OCI-LY3 (cell line): ENCODE measurements at regions not wholly inside any gene's neighbourhood (a gene's known extent, or its start where the extent isn't known, plus 50 kb on each side); places are given as distances from the start of the nearest gene placed in this dataset.

Source experiments
- H2AFZ ChIP-seq: fragments of 200-600, 300-600 bp; shearing (Covaris generic); 2 replicates; pipeline ENCODE4 v1.6.0; 2014; ENCODE audit warnings: antibody characterized with exemption, low read depth, low read length
- H3K27ac ChIP-seq: fragments of 200-600, 300-600 bp; sonication (generic); 2 replicates; pipeline ENCODE4 v1.5.1; 2014; ENCODE audit warnings: mild to moderate bottlenecking, low read length, moderate library complexity, mixed read lengths
- H3K27me3 ChIP-seq: fragments of 200-600, 300-600 bp; sonication (generic); 2 replicates; pipeline ENCODE4 v1.6.1; 2014; ENCODE audit warnings: low read depth, low read length, mixed read lengths
- H3K36me3 ChIP-seq: fragments of 200-600, 300-600 bp; sonication (generic); replicated peaks from 2 replicates; pipeline ENCODE3; 2014; ENCODE audit warnings: low read depth, low read length, mixed read lengths
- H3K4me1 ChIP-seq: fragments of 300-600, 200-600 bp; sonication (generic); 2 replicates; pipeline ENCODE4 v1.6.1; 2014; ENCODE audit warnings: low read length, mixed read lengths
- H3K4me2 ChIP-seq: fragments of 200-600, 300-600 bp; sonication (generic); 2 replicates; pipeline ENCODE4 v1.6.1; 2014; ENCODE audit warnings: low read length, mixed read lengths
- H3K4me3 ChIP-seq: fragments of 300-600, 200-600 bp; sonication (generic); 2 replicates; pipeline ENCODE4 v1.5.1; 2014; ENCODE audit warnings: antibody characterized with exemption, mild to moderate bottlenecking, low read length, moderate library complexity
- H3K79me2 ChIP-seq: fragments of 300-600, 200-600 bp; shearing (Covaris generic); 2 replicates; pipeline ENCODE4 v1.6.1; 2014; ENCODE audit warnings: mild to moderate bottlenecking, low read length, mixed read lengths
- H3K9ac ChIP-seq: fragments of 300-600, 200-600 bp; shearing (Covaris generic); 2 replicates; pipeline ENCODE4 v1.6.0; 2014; ENCODE audit warnings: mild to moderate bottlenecking, low read length, moderate library complexity
- H3K9me3 ChIP-seq: fragments of 200-600, 300-600 bp; shearing (Covaris generic); 2 replicates; pipeline ENCODE4 v1.6.1; 2014; ENCODE audit warnings: low read length, mixed read lengths; ENCODE audit not compliant: insufficient read depth
- H4K20me1 ChIP-seq: fragments of 200-600, 300-600 bp; sonication (generic); 2 replicates; pipeline ENCODE4 v1.6.1; 2016; ENCODE audit warnings: low read length, mixed read lengths; ENCODE audit not compliant: insufficient read depth
- EZH2phosphoT487 ChIP-seq: fragments of 200-600 bp; shearing (Covaris generic); IDR thresholded peaks from 2 replicates; pipeline ENCODE4 v1.6.1; 2018; ENCODE audit warnings: antibody characterized with exemption, mixed run types, low read depth
- TF ChIP-seq, protein P1 (sequence below): fragments of 200-600, 300-600 bp; sonication (generic); IDR thresholded peaks from 2 replicates; pipeline ENCODE4 v1.5.1; 2014; ENCODE audit warnings: antibody characterized with exemption, low read length, low read depth

DNA sequence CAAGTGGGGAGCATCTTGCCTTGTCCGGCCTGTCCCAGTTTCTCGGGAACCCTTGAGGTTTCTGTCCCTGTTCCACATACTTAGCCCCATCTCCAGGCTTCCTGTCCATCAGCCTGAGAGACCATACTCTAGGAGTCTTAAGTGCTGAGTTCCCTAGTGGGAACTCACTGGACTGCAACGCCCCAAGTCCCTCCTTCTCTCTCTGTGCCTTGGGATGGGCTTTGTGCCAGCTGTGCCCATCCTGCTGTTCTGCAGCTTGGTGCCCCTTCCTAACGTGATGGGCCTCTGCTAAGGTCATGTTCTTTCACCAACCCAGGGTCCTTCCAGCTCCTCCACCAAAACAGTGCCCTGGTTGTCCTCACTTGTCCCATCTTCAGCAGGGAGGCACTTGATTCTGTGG lies 222.3 kb upstream of the ANKRD55 start:
- Histone ChIP-seq H3K9ac (no peak overlapping the region), H3K9me3 (no peaks in the 10 kb centered on the region), H2AFZ (no peak overlapping the region), H3K4me2 (no peak overlapping the region), H3K4me1 (no peaks in the 10 kb centered on the region), H3K36me3 (no peaks in the 10 kb centered on the region), H3K27ac (no peak overlapping the region), H3K79me2 (no peaks in the 10 kb centered on the region), H3K27me3 (no peaks in the 10 kb centered on the region), H3K4me3 (no peak overlapping the region), H4K20me1 (no peaks in the 10 kb centered on the region)
- TF ChIP-seq, protein P1, sequence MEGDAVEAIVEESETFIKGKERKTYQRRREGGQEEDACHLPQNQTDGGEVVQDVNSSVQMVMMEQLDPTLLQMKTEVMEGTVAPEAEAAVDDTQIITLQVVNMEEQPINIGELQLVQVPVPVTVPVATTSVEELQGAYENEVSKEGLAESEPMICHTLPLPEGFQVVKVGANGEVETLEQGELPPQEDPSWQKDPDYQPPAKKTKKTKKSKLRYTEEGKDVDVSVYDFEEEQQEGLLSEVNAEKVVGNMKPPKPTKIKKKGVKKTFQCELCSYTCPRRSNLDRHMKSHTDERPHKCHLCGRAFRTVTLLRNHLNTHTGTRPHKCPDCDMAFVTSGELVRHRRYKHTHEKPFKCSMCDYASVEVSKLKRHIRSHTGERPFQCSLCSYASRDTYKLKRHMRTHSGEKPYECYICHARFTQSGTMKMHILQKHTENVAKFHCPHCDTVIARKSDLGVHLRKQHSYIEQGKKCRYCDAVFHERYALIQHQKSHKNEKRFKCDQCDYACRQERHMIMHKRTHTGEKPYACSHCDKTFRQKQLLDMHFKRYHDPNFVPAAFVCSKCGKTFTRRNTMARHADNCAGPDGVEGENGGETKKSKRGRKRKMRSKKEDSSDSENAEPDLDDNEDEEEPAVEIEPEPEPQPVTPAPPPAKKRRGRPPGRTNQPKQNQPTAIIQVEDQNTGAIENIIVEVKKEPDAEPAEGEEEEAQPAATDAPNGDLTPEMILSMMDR: no peak

DNA sequence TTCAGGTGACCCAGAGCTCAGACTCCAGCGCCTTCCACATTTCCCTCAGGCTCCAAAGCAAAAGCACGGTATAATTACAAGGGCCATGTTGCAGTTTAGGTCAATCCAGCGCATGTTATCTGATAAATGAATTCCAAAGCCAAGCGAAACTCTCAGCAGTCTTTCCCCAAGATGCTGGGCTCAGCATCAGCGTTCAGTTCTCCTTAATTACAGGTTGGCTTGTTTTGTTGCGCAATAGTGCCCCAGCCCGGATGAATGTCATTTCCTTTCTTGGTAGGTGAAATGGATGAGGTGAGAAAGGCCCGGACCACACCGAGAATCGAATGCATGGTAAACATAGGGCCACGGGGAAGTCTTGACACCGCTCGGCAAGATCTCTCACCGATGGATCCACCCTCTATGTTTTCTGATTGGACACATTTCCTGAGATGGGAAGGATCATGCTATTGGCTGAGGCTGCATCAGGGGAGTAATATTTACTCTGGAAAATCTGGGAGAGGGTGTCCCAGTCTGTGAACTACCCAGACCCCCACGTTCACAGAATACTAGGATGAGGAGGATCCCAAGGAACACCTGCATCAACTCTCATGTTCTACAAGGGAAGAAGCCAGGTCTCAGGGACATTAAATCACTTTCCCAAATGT lies 221.2 kb upstream of the ANKRD55 start:
- Histone ChIP-seq H3K27ac (no peak overlapping the region), H2AFZ (no peak overlapping the region)
- no peak for TF ChIP-seq EZH2phosphoT487
- TF ChIP-seq, protein P1: no peak

DNA sequence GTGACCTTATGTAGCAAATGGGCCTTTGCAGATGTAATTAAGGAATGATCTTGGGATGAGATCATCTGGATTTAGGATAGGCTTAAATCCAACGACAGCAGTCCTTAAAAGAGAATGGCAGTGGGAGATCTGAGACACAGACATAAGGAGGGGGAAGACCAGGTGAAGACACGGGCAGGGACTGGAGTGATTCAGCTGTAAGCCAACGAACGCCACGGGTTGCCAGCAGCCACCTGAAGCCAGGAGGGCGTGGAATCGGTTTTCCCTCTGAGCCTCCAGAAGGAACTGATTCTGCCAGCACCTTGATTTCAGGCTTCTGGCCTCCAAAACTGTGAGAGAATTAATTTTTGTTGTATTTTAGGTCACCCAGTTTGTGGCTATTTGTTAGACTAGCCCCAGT lies 218.6 kb upstream of the ANKRD55 start:
- Histone ChIP-seq H3K4me3 (no peak overlapping the region), H3K79me2 (no peaks in the 10 kb centered on the region), H4K20me1 (no peaks in the 10 kb centered on the region), H3K36me3 (no peaks in the 10 kb centered on the region), H3K4me2 (no peak overlapping the region), H3K27me3 (no peaks in the 10 kb centered on the region), H3K9ac (no peak overlapping the region), H2AFZ (no peak overlapping the region), H3K27ac (no peak overlapping the region), H3K4me1 (no peaks in the 10 kb centered on the region), H3K9me3 (no peaks in the 10 kb centered on the region)
- no peak for TF ChIP-seq EZH2phosphoT487
- TF ChIP-seq, protein P1: no peak

More for the DNA sequence above, 221.2 kb upstream of the ANKRD55 start:
- no peak overlapping the region for H3K9ac ChIP-seq
- H4K20me1 ChIP-seq: no peaks in the 10 kb centered on the region
- H3K4me1 ChIP-seq: no peaks in the 10 kb centered on the region
- no peaks in the 10 kb centered on the region for H3K27me3 ChIP-seq
- no peaks in the 10 kb centered on the region for H3K9me3 ChIP-seq
- no peak overlapping the region for H3K4me3 ChIP-seq
- no peaks in the 10 kb centered on the region for H3K79me2 ChIP-seq
- no peak overlapping the region for H3K4me2 ChIP-seq
- no peaks in the 10 kb centered on the region for H3K36me3 ChIP-seq

DNA sequence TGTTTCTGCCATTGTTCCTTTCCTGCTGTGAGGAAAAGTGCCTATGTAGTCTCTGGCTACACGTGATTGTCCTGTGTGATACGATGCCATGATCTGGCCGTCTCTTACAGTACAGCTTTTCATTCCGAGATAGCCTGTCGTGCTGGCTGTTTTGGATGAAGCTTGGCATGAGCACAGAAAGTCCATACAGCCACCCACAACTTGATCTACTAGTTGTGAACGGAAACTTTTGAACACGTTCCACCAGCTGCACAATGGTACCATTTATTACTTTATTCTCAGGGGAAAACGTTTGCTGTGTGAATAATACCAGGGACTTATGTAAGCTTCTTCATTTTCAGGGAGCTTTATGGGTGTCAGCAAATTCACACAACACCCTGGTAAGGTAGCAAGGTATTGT lies 217.6 kb upstream of the ANKRD55 start:
- no peaks in the 10 kb centered on the region for H4K20me1 ChIP-seq
- H3K27me3 ChIP-seq: no peaks in the 10 kb centered on the region
- H3K9ac ChIP-seq: no peak overlapping the region
- no peak overlapping the region for H3K4me3 ChIP-seq
- H3K36me3 ChIP-seq: no peaks in the 10 kb centered on the region
- no peak overlapping the region for H3K4me2 ChIP-seq
- no peak for TF ChIP-seq EZH2phosphoT487
- TF ChIP-seq, protein P1: no peak
- no peaks in the 10 kb centered on the region for H3K4me1 ChIP-seq
- no peaks in the 10 kb centered on the region for H3K79me2 ChIP-seq
- no peaks in the 10 kb centered on the region for H3K9me3 ChIP-seq
- H2AFZ ChIP-seq: no peak overlapping the region
- H3K27ac ChIP-seq: no peak overlapping the region
